Stimulated activated CD4-positive, alpha-beta T cell treated with anti-CD3 and anti-CD28 coated beads, Interleukin-1b, Interleukin-23, amount 100 ng/mL, for 4 hours (primary cell): ENCODE measurements at regions not wholly inside any gene's neighbourhood (a gene's known extent, or its start where the extent isn't known, plus 50 kb on each side); places are given as distances from the start of the nearest gene placed in this dataset.
"Not testable (repeated sequence)": the region's sequence is repeated elsewhere in the genome, so short reads cannot be mapped to it uniquely, and the experiment has no call there.

Source experiments
- DNase-seq, 2 donors: peaks; one replicate each; pipeline ENCODE4 v3.0.0-alpha.2; 2020; ENCODE audit warnings: low read depth in 2 of 2

GRCh38 chr9:115543511-115543910 is 425.6 kb upstream of the TNC start:
- no peak for DNase-seq

GRCh38 chr9:115548609-115549260 is 430.8 kb upstream of the TNC start:
- no peak for DNase-seq

- no peak for DNase-seq
These were observed 433.4 kb upstream of the TNC start for GRCh38 chr9:115551396-115551795.

GRCh38 chr9:115553060-115553773 is 435.3 kb upstream of the TNC start:
- DNase-seq, result no peak

- DNase-seq, result no peak
These were observed 438.5 kb upstream of the TNC start for GRCh38 chr9:115556432-115556831.

GRCh38 chr9:115575147-115575546 is 457.2 kb upstream of the TNC start:
- DNase-seq, result no peak

- not testable (repeated sequence) for DNase-seq
These were observed 467.5 kb upstream of the TNC start for GRCh38 chr9:115585458-115585857.

- no peak for DNase-seq
These were observed 469.4 kb upstream of the TNC start for GRCh38 chr9:115587310-115587709.

- DNase-seq, result no peak
These were observed 472.1 kb upstream of the TNC start for GRCh38 chr9:115590011-115590410.

GRCh38 chr9:115591584-115591984 is 473.6 kb upstream of the TNC start:
- DNase-seq, result no peak

GRCh38 chr9:115593587-115594091 is 475.7 kb upstream of the TNC start:
- no peak for DNase-seq

GRCh38 chr9:115594557-115594956 is 476.6 kb upstream of the TNC start:
- no peak for DNase-seq

- no peak for DNase-seq
These were observed 478.2 kb upstream of the TNC start for GRCh38 chr9:115596021-115596745.

- no peak for DNase-seq
These were observed 478.8 kb upstream of the TNC start for GRCh38 chr9:115596746-115597080.

- no peak for DNase-seq
These were observed 479.5 kb upstream of the TNC start for GRCh38 chr9:115597330-115597895.

GRCh38 chr9:115598751-115599150 is 480.8 kb upstream of the TNC start:
- DNase-seq, result no peak

- no peak for DNase-seq
These were observed 481.9 kb upstream of the TNC start for GRCh38 chr9:115599898-115600297.

GRCh38 chr9:115601434-115601833 is 483.5 kb upstream of the TNC start:
- no peak for DNase-seq

- no peak for DNase-seq
These were observed 487.0 kb upstream of the TNC start for GRCh38 chr9:115604831-115605483.

GRCh38 chr9:115606838-115607237 is 488.9 kb upstream of the TNC start:
- DNase-seq, result no peak

- no peak for DNase-seq
These were observed 496.5 kb upstream of the TNC start for GRCh38 chr9:115614326-115614999.
